K562 (cell line): ENCODE measurements at regions not wholly inside any gene's neighbourhood (a gene's known extent, or its start where the extent isn't known, plus 50 kb on each side); places are given as distances from the start of the nearest gene placed in this dataset.
A peak's percentile ranks its signal among the peaks of the same experiment; 100 is the strongest.

Source experiments
- NFE2 ChIP-seq: IDR thresholded peaks from 2 replicates; pipeline ENCODE4 v1.6.1; 2014; ENCODE audit warnings: antibody characterized with exemption, low read depth
- PYGO2 ChIP-seq: fragments of 450-650 bp; IDR thresholded peaks from 2 replicates; pipeline ENCODE4 v1.6.1; 2016; ENCODE audit warnings: mild to moderate bottlenecking, missing genetic modification characterization, moderate library complexity, missing compliant biosample characterization
- SMARCE1 ChIP-seq: fragments of 450-650 bp; IDR thresholded peaks from 2 replicates; pipeline ENCODE4 v1.7.1; 2016; ENCODE audit warnings: mild to moderate bottlenecking
- ZNF239 ChIP-seq: fragments of 250-450 bp; sonication (Bioruptor Pico); IDR thresholded peaks from 2 replicates; pipeline ENCODE4 v1.4.0; 2020; ENCODE audit warnings: mild to moderate bottlenecking
- TF ChIP-seq, protein P1 (sequence below): fragments of 450-650 bp; IDR thresholded peaks from 2 replicates; pipeline ENCODE4 v1.6.1; 2016; ENCODE audit warnings: mild to moderate bottlenecking, moderate library complexity
- TF ChIP-seq, protein P2 (sequence below): fragments of 450-650 bp; IDR thresholded peaks from 2 replicates; pipeline ENCODE4 v1.6.1; 2017; ENCODE audit warnings: mild to moderate bottlenecking, moderate library complexity

DNA sequence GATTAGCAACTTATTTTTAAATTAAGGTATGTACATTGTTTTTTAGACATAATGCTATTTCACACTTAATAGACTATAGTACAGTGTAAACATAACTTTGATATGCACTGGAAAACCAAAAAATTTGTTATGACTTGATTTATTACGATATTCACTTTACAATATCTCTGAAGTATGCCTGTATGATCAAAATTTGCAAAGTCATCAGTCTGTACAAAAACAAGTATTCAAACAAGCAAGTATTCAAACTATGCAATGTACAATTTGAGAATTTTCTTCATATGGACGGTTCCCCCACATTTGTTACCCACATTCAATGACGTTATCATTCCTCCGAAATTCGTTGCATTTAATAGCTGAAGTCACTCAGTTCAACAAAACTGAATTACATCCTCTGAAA, 147.9 kb downstream of the AVL9 start (continued):
- TF ChIP-seq, protein P1, sequence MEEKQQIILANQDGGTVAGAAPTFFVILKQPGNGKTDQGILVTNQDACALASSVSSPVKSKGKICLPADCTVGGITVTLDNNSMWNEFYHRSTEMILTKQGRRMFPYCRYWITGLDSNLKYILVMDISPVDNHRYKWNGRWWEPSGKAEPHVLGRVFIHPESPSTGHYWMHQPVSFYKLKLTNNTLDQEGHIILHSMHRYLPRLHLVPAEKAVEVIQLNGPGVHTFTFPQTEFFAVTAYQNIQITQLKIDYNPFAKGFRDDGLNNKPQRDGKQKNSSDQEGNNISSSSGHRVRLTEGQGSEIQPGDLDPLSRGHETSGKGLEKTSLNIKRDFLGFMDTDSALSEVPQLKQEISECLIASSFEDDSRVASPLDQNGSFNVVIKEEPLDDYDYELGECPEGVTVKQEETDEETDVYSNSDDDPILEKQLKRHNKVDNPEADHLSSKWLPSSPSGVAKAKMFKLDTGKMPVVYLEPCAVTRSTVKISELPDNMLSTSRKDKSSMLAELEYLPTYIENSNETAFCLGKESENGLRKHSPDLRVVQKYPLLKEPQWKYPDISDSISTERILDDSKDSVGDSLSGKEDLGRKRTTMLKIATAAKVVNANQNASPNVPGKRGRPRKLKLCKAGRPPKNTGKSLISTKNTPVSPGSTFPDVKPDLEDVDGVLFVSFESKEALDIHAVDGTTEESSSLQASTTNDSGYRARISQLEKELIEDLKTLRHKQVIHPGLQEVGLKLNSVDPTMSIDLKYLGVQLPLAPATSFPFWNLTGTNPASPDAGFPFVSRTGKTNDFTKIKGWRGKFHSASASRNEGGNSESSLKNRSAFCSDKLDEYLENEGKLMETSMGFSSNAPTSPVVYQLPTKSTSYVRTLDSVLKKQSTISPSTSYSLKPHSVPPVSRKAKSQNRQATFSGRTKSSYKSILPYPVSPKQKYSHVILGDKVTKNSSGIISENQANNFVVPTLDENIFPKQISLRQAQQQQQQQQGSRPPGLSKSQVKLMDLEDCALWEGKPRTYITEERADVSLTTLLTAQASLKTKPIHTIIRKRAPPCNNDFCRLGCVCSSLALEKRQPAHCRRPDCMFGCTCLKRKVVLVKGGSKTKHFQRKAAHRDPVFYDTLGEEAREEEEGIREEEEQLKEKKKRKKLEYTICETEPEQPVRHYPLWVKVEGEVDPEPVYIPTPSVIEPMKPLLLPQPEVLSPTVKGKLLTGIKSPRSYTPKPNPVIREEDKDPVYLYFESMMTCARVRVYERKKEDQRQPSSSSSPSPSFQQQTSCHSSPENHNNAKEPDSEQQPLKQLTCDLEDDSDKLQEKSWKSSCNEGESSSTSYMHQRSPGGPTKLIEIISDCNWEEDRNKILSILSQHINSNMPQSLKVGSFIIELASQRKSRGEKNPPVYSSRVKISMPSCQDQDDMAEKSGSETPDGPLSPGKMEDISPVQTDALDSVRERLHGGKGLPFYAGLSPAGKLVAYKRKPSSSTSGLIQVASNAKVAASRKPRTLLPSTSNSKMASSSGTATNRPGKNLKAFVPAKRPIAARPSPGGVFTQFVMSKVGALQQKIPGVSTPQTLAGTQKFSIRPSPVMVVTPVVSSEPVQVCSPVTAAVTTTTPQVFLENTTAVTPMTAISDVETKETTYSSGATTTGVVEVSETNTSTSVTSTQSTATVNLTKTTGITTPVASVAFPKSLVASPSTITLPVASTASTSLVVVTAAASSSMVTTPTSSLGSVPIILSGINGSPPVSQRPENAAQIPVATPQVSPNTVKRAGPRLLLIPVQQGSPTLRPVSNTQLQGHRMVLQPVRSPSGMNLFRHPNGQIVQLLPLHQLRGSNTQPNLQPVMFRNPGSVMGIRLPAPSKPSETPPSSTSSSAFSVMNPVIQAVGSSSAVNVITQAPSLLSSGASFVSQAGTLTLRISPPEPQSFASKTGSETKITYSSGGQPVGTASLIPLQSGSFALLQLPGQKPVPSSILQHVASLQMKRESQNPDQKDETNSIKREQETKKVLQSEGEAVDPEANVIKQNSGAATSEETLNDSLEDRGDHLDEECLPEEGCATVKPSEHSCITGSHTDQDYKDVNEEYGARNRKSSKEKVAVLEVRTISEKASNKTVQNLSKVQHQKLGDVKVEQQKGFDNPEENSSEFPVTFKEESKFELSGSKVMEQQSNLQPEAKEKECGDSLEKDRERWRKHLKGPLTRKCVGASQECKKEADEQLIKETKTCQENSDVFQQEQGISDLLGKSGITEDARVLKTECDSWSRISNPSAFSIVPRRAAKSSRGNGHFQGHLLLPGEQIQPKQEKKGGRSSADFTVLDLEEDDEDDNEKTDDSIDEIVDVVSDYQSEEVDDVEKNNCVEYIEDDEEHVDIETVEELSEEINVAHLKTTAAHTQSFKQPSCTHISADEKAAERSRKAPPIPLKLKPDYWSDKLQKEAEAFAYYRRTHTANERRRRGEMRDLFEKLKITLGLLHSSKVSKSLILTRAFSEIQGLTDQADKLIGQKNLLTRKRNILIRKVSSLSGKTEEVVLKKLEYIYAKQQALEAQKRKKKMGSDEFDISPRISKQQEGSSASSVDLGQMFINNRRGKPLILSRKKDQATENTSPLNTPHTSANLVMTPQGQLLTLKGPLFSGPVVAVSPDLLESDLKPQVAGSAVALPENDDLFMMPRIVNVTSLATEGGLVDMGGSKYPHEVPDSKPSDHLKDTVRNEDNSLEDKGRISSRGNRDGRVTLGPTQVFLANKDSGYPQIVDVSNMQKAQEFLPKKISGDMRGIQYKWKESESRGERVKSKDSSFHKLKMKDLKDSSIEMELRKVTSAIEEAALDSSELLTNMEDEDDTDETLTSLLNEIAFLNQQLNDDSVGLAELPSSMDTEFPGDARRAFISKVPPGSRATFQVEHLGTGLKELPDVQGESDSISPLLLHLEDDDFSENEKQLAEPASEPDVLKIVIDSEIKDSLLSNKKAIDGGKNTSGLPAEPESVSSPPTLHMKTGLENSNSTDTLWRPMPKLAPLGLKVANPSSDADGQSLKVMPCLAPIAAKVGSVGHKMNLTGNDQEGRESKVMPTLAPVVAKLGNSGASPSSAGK = no peak
- TF ChIP-seq NFE2 = peak; percentile 15; the same call in 1 of the 2 replicates
- TF ChIP-seq, protein P2, sequence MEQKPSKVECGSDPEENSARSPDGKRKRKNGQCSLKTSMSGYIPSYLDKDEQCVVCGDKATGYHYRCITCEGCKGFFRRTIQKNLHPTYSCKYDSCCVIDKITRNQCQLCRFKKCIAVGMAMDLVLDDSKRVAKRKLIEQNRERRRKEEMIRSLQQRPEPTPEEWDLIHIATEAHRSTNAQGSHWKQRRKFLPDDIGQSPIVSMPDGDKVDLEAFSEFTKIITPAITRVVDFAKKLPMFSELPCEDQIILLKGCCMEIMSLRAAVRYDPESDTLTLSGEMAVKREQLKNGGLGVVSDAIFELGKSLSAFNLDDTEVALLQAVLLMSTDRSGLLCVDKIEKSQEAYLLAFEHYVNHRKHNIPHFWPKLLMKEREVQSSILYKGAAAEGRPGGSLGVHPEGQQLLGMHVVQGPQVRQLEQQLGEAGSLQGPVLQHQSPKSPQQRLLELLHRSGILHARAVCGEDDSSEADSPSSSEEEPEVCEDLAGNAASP = no peak
- TF ChIP-seq ZNF239 = no peak
- no peak for TF ChIP-seq PYGO2 (tag)
- no peak for TF ChIP-seq SMARCE1
